Trophoblast cell (in vitro differentiated cells and primary cell): ENCODE measurements at regions not wholly inside any gene's neighbourhood (a gene's known extent, or its start where the extent isn't known, plus 50 kb on each side); places are given as distances from the start of the nearest gene placed in this dataset.

ENCODE experiments used
- DNase-seq, 2 donors: peaks; one replicate each; pipeline ENCODE4 v3.0.0-alpha.2; 2016
- H2AFZ ChIP-seq: 2 replicates; pipeline ENCODE4 v1.6.1; 2013; ENCODE audit warnings: low read length, moderate library complexity, mild to moderate bottlenecking; ENCODE audit not compliant: insufficient read depth, poor library complexity
- H2AK5ac ChIP-seq: 2 replicates; pipeline ENCODE4 v1.6.1; 2013; ENCODE audit warnings: mild to moderate bottlenecking, low read length
- H2BK120ac ChIP-seq: 2 replicates; pipeline ENCODE4 v1.6.1; 2013; ENCODE audit warnings: low read length, mild to moderate bottlenecking, moderate library complexity; ENCODE audit not compliant: insufficient read depth, poor library complexity
- H2BK12ac ChIP-seq: 2 replicates; pipeline ENCODE4 v1.6.1; 2013; ENCODE audit warnings: mild to moderate bottlenecking, low read length, moderate library complexity
- H2BK5ac ChIP-seq: 2 replicates; pipeline ENCODE4 v1.6.1; 2013; ENCODE audit warnings: low read length, low read depth, moderate library complexity, mild to moderate bottlenecking; ENCODE audit not compliant: poor library complexity
- H3K14ac ChIP-seq: 2 replicates; pipeline ENCODE4 v1.6.1; 2013; ENCODE audit warnings: mild to moderate bottlenecking, low read length
- H3K18ac ChIP-seq: 2 replicates; pipeline ENCODE4 v1.6.1; 2013; ENCODE audit warnings: mild to moderate bottlenecking, low read length
- H3K23ac ChIP-seq: 2 replicates; pipeline ENCODE4 v1.6.1; 2013; ENCODE audit warnings: low read length
- H3K27ac ChIP-seq: 2 replicates; pipeline ENCODE4 v1.5.1; 2013; ENCODE audit warnings: low read depth, mild to moderate bottlenecking, inconsistent platforms, low read length, moderate library complexity
- H3K27me3 ChIP-seq: 2 replicates; pipeline ENCODE4 v1.6.1; 2013; ENCODE audit warnings: inconsistent platforms, mild to moderate bottlenecking, low read length, moderate library complexity; ENCODE audit not compliant: insufficient read depth
- H3K36me3 ChIP-seq, 2 experiments: 1 replicate in 1 of 2; 2 replicates in 1 of 2; pipeline ENCODE4 v1.6.1; 2013; ENCODE audit warnings: low read length in 2 of 2, mild to moderate bottlenecking in 2 of 2, moderate library complexity in 1 of 2; ENCODE audit not compliant: insufficient read depth in 2 of 2, control insufficient read depth in 1 of 2
- H3K4ac ChIP-seq: 2 replicates; pipeline ENCODE4 v1.6.1; 2013; ENCODE audit warnings: low read depth, mild to moderate bottlenecking, low read length, moderate library complexity
- H3K4me1 ChIP-seq, 2 experiments: 1 replicate in 1 of 2; 2 replicates in 1 of 2; pipeline ENCODE4 v1.6.1; 2013; ENCODE audit warnings: low read length in 2 of 2, mild to moderate bottlenecking in 2 of 2, moderate library complexity in 1 of 2; ENCODE audit not compliant: insufficient read depth in 2 of 2, control insufficient read depth in 1 of 2
- H3K4me2 ChIP-seq: 2 replicates; pipeline ENCODE4 v1.6.1; 2013; ENCODE audit warnings: inconsistent platforms, mild to moderate bottlenecking, low read length, moderate library complexity
- H3K4me3 ChIP-seq: 2 replicates; pipeline ENCODE4 v1.5.1; 2013; ENCODE audit warnings: mild to moderate bottlenecking, low read depth, low read length, inconsistent platforms
- H3K79me1 ChIP-seq: one replicate; pipeline ENCODE4 v1.6.1; 2013; ENCODE audit warnings: low read length
- H3K79me2 ChIP-seq: 2 replicates; pipeline ENCODE4 v1.6.1; 2013; ENCODE audit warnings: low read length, mild to moderate bottlenecking; ENCODE audit not compliant: control insufficient read depth, insufficient read depth, poor library complexity
- H3K9ac ChIP-seq: 2 replicates; pipeline ENCODE4 v1.6.1; 2013; ENCODE audit warnings: mild to moderate bottlenecking, low read length
- H3K9me3 ChIP-seq: 2 replicates; pipeline ENCODE4 v1.6.1; 2013; ENCODE audit warnings: low read depth, mild to moderate bottlenecking, control low read depth, inconsistent platforms, low read length; ENCODE audit not compliant: insufficient read depth
- H4K12ac ChIP-seq: 2 replicates; pipeline ENCODE4 v1.6.1; 2013; ENCODE audit warnings: low read depth, mild to moderate bottlenecking, low read length, moderate library complexity
- H4K8ac ChIP-seq: 2 replicates; pipeline ENCODE4 v1.6.1; 2013; ENCODE audit warnings: low read depth, mild to moderate bottlenecking, low read length, moderate library complexity
- H4K91ac ChIP-seq: one replicate; pipeline ENCODE4 v1.6.1; 2013; ENCODE audit warnings: low read depth, mild to moderate bottlenecking, low read length, moderate library complexity
- WGBS: extraction: QIAGEN DNeasy Blood & Tissue Kit; methylation state at CpG from one replicate; pipeline ENCODE4 v1.1.7; 2013; ENCODE audit warnings: missing lambda C conversion rate; ENCODE audit not compliant: insufficient read length, insufficient coverage; ENCODE audit errors: extremely low coverage; 5-methylcytosine and 5-hydroxymethylcytosine counted together

GRCh38 chr9:127557466-127557869 lies 54.6 kb upstream of the STXBP1 start:
- peak overlapping the region; percentile 97 for H3K18ac ChIP-seq
- H2BK120ac ChIP-seq: peak overlapping the region; percentile 83
- H4K12ac ChIP-seq: peak overlapping the region; percentile 63
- H2AK5ac ChIP-seq: peak overlapping the region; percentile 79
- peak overlapping the region; percentile 15 for H3K4me2 ChIP-seq
- H3K79me1 ChIP-seq: peaks cover 61% of the 10 kb centered on the region
- peak overlapping the region; percentile 52 for H3K14ac ChIP-seq
- DNase-seq: no peak
- H2AFZ ChIP-seq: no peak overlapping the region
- peaks cover 39 to 40% of the 10 kb centered on the region in 2 experiments for H3K36me3 ChIP-seq
- peak overlapping the region; percentile 87 for H4K8ac ChIP-seq
- H3K4me3 ChIP-seq: no peak overlapping the region
- no peak overlapping the region for H3K23ac ChIP-seq
- H3K27me3 ChIP-seq: no peaks in the 10 kb centered on the region
- H3K9me3 ChIP-seq: no peaks in the 10 kb centered on the region
- H2BK5ac ChIP-seq: peak overlapping the region; percentile 90
- H3K4ac ChIP-seq: peak overlapping the region; percentile 53
- peak overlapping the region; percentile 75 for H2BK12ac ChIP-seq
- peak overlapping the region; percentile 79 for H4K91ac ChIP-seq
- H3K9ac ChIP-seq: no peak overlapping the region
- H3K4me1 ChIP-seq: peaks cover 64 to 68% of the 10 kb centered on the region in 2 experiments
- WGBS: no CpG with 5 or more reads among the region's 5 CpGs
- peak overlapping the region; percentile 96 for H3K27ac ChIP-seq
- H3K79me2 ChIP-seq: peaks cover 44% of the 10 kb centered on the region

GRCh38 chr9:127557998-127558546 lies 54.0 kb upstream of the STXBP1 start:
- no peak for DNase-seq
- H3K4me1 ChIP-seq: peaks cover 69 to 74% of the 10 kb centered on the region in 2 experiments
- no peaks in the 10 kb centered on the region for H3K9me3 ChIP-seq
- peaks cover 46% of the 10 kb centered on the region for H3K79me2 ChIP-seq
- no peaks in the 10 kb centered on the region for H3K27me3 ChIP-seq
- no peak overlapping the region for H3K4me3 ChIP-seq
- H3K79me1 ChIP-seq: peaks cover 65% of the 10 kb centered on the region
- peak overlapping the region; percentile 87 for H4K8ac ChIP-seq
- no peak overlapping the region for H2AFZ ChIP-seq
- peaks cover 39 to 40% of the 10 kb centered on the region in 2 experiments for H3K36me3 ChIP-seq
- no peak overlapping the region for H3K9ac ChIP-seq
- peak overlapping the region; percentile 52 for H3K14ac ChIP-seq
- H2BK12ac ChIP-seq: peak overlapping the region; percentile 75
- peak overlapping the region; percentile 83 for H2BK120ac ChIP-seq
- H3K23ac ChIP-seq: no peak overlapping the region
- WGBS: no CpG with 5 or more reads among the region's 11 CpGs
- H3K18ac ChIP-seq: peak overlapping the region; percentile 97
- H3K4ac ChIP-seq: peak overlapping the region; percentile 53
- H2BK5ac ChIP-seq: peak overlapping the region; percentile 90
- H4K12ac ChIP-seq: peak overlapping the region; percentile 63
- peak overlapping the region; percentile 96 for H3K27ac ChIP-seq
- H3K4me2 ChIP-seq: peak overlapping the region; percentile 15
- H4K91ac ChIP-seq: peak overlapping the region; percentile 79
- peak overlapping the region; percentile 79 for H2AK5ac ChIP-seq

GRCh38 chr9:127558581-127559246 lies 53.4 kb upstream of the STXBP1 start:
- Histone ChIP-seq H3K4me1 (peaks cover 73 to 79% of the 10 kb centered on the region in 2 experiments), H4K8ac (peak overlapping the region; percentile 25)

DNA sequence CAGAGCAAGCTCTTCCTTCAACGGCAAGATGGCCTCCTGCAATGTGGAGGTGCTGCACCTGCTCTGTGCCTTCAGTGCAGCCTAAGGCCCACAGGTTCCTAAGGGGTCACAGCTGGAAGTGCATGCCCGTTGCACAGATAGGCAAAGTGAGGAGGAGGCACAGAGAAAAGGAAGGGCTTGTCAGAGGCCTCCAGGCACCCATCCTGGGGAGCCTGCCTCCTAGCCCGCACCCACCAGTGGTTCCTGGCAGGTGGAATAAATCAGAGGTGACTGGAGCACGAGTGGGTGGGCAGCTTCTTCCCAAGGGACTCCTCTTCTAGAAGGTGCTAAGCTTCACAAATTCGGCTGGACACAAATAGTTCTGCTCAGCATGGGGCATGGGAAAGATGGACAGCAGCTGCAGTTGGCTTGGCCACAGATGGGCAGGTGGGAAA lies 52.8 kb upstream of the STXBP1 start:
- peaks cover 43% of the 10 kb centered on the region for H3K79me2 ChIP-seq
- no CpG with 5 or more reads among the region's 5 CpGs for WGBS

More at GRCh38 chr9:127558581-127559246, 53.4 kb upstream of the STXBP1 start:
- Histone ChIP-seq H4K91ac (peak overlapping the region; percentile 79), H3K23ac (peak overlapping the region; percentile 10), H3K36me3 (peaks cover 33 to 34% of the 10 kb centered on the region in 2 experiments), H3K14ac (peak overlapping the region; percentile 52), H2AK5ac (peak overlapping the region; percentile 79), H3K18ac (peak overlapping the region; percentile 97), H2BK5ac (peak overlapping the region; percentile 90), H3K9me3 (no peaks in the 10 kb centered on the region), H4K12ac (no peak overlapping the region), H3K9ac (no peak overlapping the region), H3K4ac (peak overlapping the region; percentile 59), H2AFZ (peak overlapping the region; percentile 3), H2BK120ac (peak overlapping the region; percentile 83), H3K79me2 (peaks cover 44% of the 10 kb centered on the region), H3K27me3 (no peaks in the 10 kb centered on the region), H3K4me3 (no peak overlapping the region), H3K79me1 (peaks cover 68% of the 10 kb centered on the region), H3K27ac (peak overlapping the region; percentile 96), H2BK12ac (peak overlapping the region; percentile 75), H3K4me2 (no peak overlapping the region)
- no CpG with 5 or more reads among the region's 9 CpGs for WGBS
- DNase-seq: no peak

More for the DNA sequence above, 52.8 kb upstream of the STXBP1 start:
- Histone ChIP-seq H4K91ac (peak overlapping the region; percentile 79), H3K27ac (no peak overlapping the region), H3K79me1 (peaks cover 64% of the 10 kb centered on the region), H2AK5ac (peak overlapping the region; percentile 75), H4K12ac (no peak overlapping the region), H2BK12ac (peak overlapping the region; percentile 75), H3K14ac (peak overlapping the region; percentile 52), H3K23ac (no peak overlapping the region), H3K4me3 (no peak overlapping the region), H3K9me3 (no peaks in the 10 kb centered on the region), H4K8ac (peak overlapping the region; percentile 25), H2AFZ (peak overlapping the region; percentile 3), H3K9ac (no peak overlapping the region), H3K4me1 (peaks cover 73 to 81% of the 10 kb centered on the region in 2 experiments), H2BK5ac (no peak overlapping the region), H3K27me3 (no peaks in the 10 kb centered on the region), H3K36me3 (peaks cover 31 to 33% of the 10 kb centered on the region in 2 experiments), H3K4ac (peak overlapping the region; percentile 59), H2BK120ac (peak overlapping the region; percentile 4), H3K18ac (peak overlapping the region; percentile 42), H3K4me2 (no peak overlapping the region)
- no peak for DNase-seq
